GM12892 (cell line): ENCODE measurements at regions not wholly inside any gene's neighbourhood (a gene's known extent, or its start where the extent isn't known, plus 50 kb on each side); places are given as distances from the start of the nearest gene placed in this dataset.

Experiments
- POLR2A ChIP-seq: IDR thresholded peaks from 2 replicates; pipeline ENCODE4 v1.6.1; 2011; ENCODE audit warnings: low read depth, low read length, control low read depth
- POLR2AphosphoS5 ChIP-seq: IDR thresholded peaks from 2 replicates; pipeline ENCODE4 v1.6.1; 2011; ENCODE audit warnings: low read depth, low read length, control low read depth
- TAF1 ChIP-seq: IDR thresholded peaks from 2 replicates; pipeline ENCODE4 v1.6.1; 2011; ENCODE audit warnings: low read depth, mild to moderate bottlenecking, control low read depth, low read length, borderline replicate concordance

GRCh38 chr2:23123686-23124085 lies 261.3 kb upstream of the KLHL29 start:
- no peak for TF ChIP-seq POLR2A
- no peak for TF ChIP-seq TAF1
- no peak for TF ChIP-seq POLR2AphosphoS5
